WTC11 (cell line): ENCODE measurements at regions not wholly inside any gene's neighbourhood (a gene's known extent, or its start where the extent isn't known, plus 50 kb on each side); places are given as distances from the start of the nearest gene placed in this dataset.

Experiments used
- CBFB ChIP-seq: sonication (generic); formaldehyde crosslinking; IDR thresholded peaks from 2 replicates; pipeline ENCODE4 v1.8.1; 2022; ENCODE audit warnings: mild to moderate bottlenecking, low read depth, missing genetic modification reagents
- CTCF ChIP-seq: fragments of 200-600 bp; IDR thresholded peaks from 2 replicates; pipeline ENCODE4 v1.8.0; 2022; ENCODE audit warnings: antibody characterized with exemption
- ESRRA ChIP-seq: sonication (generic); formaldehyde crosslinking; IDR thresholded peaks from 2 replicates; pipeline ENCODE4 v1.8.1; 2022; ENCODE audit warnings: mild to moderate bottlenecking, missing genetic modification reagents, borderline replicate concordance
- FOXK1 ChIP-seq: sonication (generic); formaldehyde crosslinking; IDR thresholded peaks from 2 replicates; pipeline ENCODE4 v1.8.0; 2022; ENCODE audit warnings: mild to moderate bottlenecking, moderate library complexity, missing genetic modification reagents
- MLX ChIP-seq: sonication (generic); formaldehyde crosslinking; IDR thresholded peaks from 2 replicates; pipeline ENCODE4 v1.8.1; 2023; ENCODE audit warnings: mild to moderate bottlenecking, missing genetic modification reagents, moderate library complexity
- NFYB ChIP-seq: sonication (generic); formaldehyde crosslinking; conservative IDR thresholded peaks from 2 replicates; pipeline ENCODE4 v1.8.0; 2022; ENCODE audit warnings: low read depth, missing genetic modification reagents
- STAT6 ChIP-seq: sonication (generic); formaldehyde crosslinking; conservative IDR thresholded peaks from 2 replicates; pipeline ENCODE4 v1.8.1; 2023; ENCODE audit warnings: mild to moderate bottlenecking, low read depth, missing genetic modification reagents, moderate library complexity
- ZNF263 ChIP-seq: sonication (generic); formaldehyde crosslinking; IDR thresholded peaks from 2 replicates; pipeline ENCODE4 v1.8.1; 2022; ENCODE audit warnings: low read depth, mild to moderate bottlenecking, moderate library complexity, missing genetic modification reagents
- ZNF416 ChIP-seq: fragments of 250-450 bp; sonication (Bioruptor Pico); IDR thresholded peaks from 2 replicates; pipeline ENCODE4 v1.9.0; 2021; ENCODE audit warnings: mild to moderate bottlenecking, inconsistent platforms
- TF ChIP-seq, protein P1 (sequence below): sonication (generic); formaldehyde crosslinking; IDR thresholded peaks from 2 replicates; pipeline ENCODE4 v1.8.0; 2022; ENCODE audit warnings: mild to moderate bottlenecking, missing genetic modification reagents

GRCh38 chr11:8814923-8815240, 96.1 kb upstream of the AKIP1 start:
- TF ChIP-seq MLX (CRISPR knock-in tag) (no peak), STAT6 (CRISPR knock-in tag) (no peak), CTCF (no peak), ZNF263 (CRISPR knock-in tag) (no peak), NFYB (no peak), ESRRA (no peak), CBFB (CRISPR knock-in tag) (no peak), ZNF416 (CRISPR knock-in tag) (no peak), FOXK1 (CRISPR knock-in tag) (no peak)
- TF ChIP-seq, protein P1, sequence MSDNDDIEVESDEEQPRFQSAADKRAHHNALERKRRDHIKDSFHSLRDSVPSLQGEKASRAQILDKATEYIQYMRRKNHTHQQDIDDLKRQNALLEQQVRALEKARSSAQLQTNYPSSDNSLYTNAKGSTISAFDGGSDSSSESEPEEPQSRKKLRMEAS (CRISPR knock-in tag), result no peak
